Endothelial cell (in vitro differentiated cells): ENCODE measurements at regions not wholly inside any gene's neighbourhood (a gene's known extent, or its start where the extent isn't known, plus 50 kb on each side); places are given as distances from the start of the nearest gene placed in this dataset.

Source experiments
- DNase-seq: peaks from one replicate; pipeline ENCODE4 v3.0.0; 2021; ENCODE audit warnings: low spot score
- H3K27ac Mint-ChIP-seq: one replicate; pipeline ENCODE4 v1.8.0; 2021; ENCODE audit warnings: mixed read lengths, inconsistent platforms; ENCODE audit not compliant: unreplicated experiment
- H3K27me3 Mint-ChIP-seq: one replicate; pipeline ENCODE4 v1.8.0; 2021; ENCODE audit warnings: mild to moderate bottlenecking, moderate library complexity, mixed read lengths, inconsistent platforms; ENCODE audit not compliant: unreplicated experiment
- H3K36me3 Mint-ChIP-seq: one replicate; pipeline ENCODE4 v1.8.0; 2021; ENCODE audit warnings: mild to moderate bottlenecking, low read depth, mixed read lengths, inconsistent platforms; ENCODE audit not compliant: unreplicated experiment
- H3K4me1 Mint-ChIP-seq: one replicate; pipeline ENCODE4 v1.8.0; 2021; ENCODE audit warnings: mild to moderate bottlenecking, mixed read lengths, inconsistent platforms; ENCODE audit not compliant: unreplicated experiment
- H3K4me3 Mint-ChIP-seq: one replicate; pipeline ENCODE4 v1.8.0; 2021; ENCODE audit warnings: mild to moderate bottlenecking, mixed read lengths, inconsistent platforms; ENCODE audit not compliant: unreplicated experiment
- H3K9me3 Mint-ChIP-seq: one replicate; pipeline ENCODE4 v1.8.0; 2021; ENCODE audit warnings: mixed read lengths, inconsistent platforms; ENCODE audit not compliant: unreplicated experiment
- CTCF ChIP-seq: fragments of 200-600 bp; sonication (generic); IDR thresholded peaks from one replicate; pipeline ENCODE4 v1.5.0; 2021; ENCODE audit warnings: antibody characterized with exemption; ENCODE audit not compliant: unreplicated experiment

- no peaks in the 10 kb centered on the region for H3K27me3 Mint-ChIP-seq
- no peaks in the 10 kb centered on the region for H3K9me3 Mint-ChIP-seq
- no peaks in the 10 kb centered on the region for H3K36me3 Mint-ChIP-seq
- H3K4me3 Mint-ChIP-seq: no peak overlapping the region
- no peak for TF ChIP-seq CTCF
- H3K4me1 Mint-ChIP-seq: no peaks in the 10 kb centered on the region
- no peak for DNase-seq
- no peak overlapping the region for H3K27ac Mint-ChIP-seq
Measured at GRCh38 chr3:104846270-104846669, 520.4 kb upstream of the ALCAM start.

GRCh38 chr3:104849070-104849469 lies 517.6 kb upstream of the ALCAM start:
- H3K27ac Mint-ChIP-seq: no peak overlapping the region
- no peak overlapping the region for H3K4me3 Mint-ChIP-seq
- TF ChIP-seq CTCF: no peak
- H3K27me3 Mint-ChIP-seq: peaks cover 3% of the 10 kb centered on the region
- no peaks in the 10 kb centered on the region for H3K4me1 Mint-ChIP-seq
- no peaks in the 10 kb centered on the region for H3K36me3 Mint-ChIP-seq
- H3K9me3 Mint-ChIP-seq: no peaks in the 10 kb centered on the region
- no peak for DNase-seq

- H3K36me3 Mint-ChIP-seq: no peaks in the 10 kb centered on the region
- no peak for TF ChIP-seq CTCF
- H3K27me3 Mint-ChIP-seq: peaks cover 3% of the 10 kb centered on the region
- H3K4me3 Mint-ChIP-seq: no peak overlapping the region
- H3K4me1 Mint-ChIP-seq: no peaks in the 10 kb centered on the region
- H3K9me3 Mint-ChIP-seq: no peaks in the 10 kb centered on the region
- H3K27ac Mint-ChIP-seq: no peak overlapping the region
- no peak for DNase-seq
Measured at GRCh38 chr3:104854468-104854867, 512.2 kb upstream of the ALCAM start.

GRCh38 chr3:104855702-104856101 lies 511.0 kb upstream of the ALCAM start:
- no peak overlapping the region for H3K4me3 Mint-ChIP-seq
- no peaks in the 10 kb centered on the region for H3K4me1 Mint-ChIP-seq
- peaks cover 3% of the 10 kb centered on the region for H3K27me3 Mint-ChIP-seq
- no peaks in the 10 kb centered on the region for H3K9me3 Mint-ChIP-seq
- TF ChIP-seq CTCF: no peak
- no peak overlapping the region for H3K27ac Mint-ChIP-seq
- no peak for DNase-seq
- H3K36me3 Mint-ChIP-seq: no peaks in the 10 kb centered on the region

GRCh38 chr3:104856741-104857140 lies 510.0 kb upstream of the ALCAM start:
- no peak overlapping the region for H3K4me3 Mint-ChIP-seq
- H3K9me3 Mint-ChIP-seq: no peaks in the 10 kb centered on the region
- TF ChIP-seq CTCF: no peak
- no peak overlapping the region for H3K27ac Mint-ChIP-seq
- H3K27me3 Mint-ChIP-seq: peaks cover 3% of the 10 kb centered on the region
- no peaks in the 10 kb centered on the region for H3K36me3 Mint-ChIP-seq
- DNase-seq: no peak
- H3K4me1 Mint-ChIP-seq: no peaks in the 10 kb centered on the region
